SIG-M5 (cell line): ENCODE measurements at regions not wholly inside any gene's neighbourhood (a gene's known extent, or its start where the extent isn't known, plus 50 kb on each side); places are given as distances from the start of the nearest gene placed in this dataset.

Source experiments
- DNase-seq: peaks from one replicate; lab custom pipeline; 2025; lab: John Stamatoyannopoulos, UW

GRCh38 chr9:85260275-85260845 lies 481.4 kb downstream of the AGTPBP1 start:
- no peak for DNase-seq

- DNase-seq = no peak
Observed at GRCh38 chr9:85258823-85259370, 482.9 kb downstream of the AGTPBP1 start.

- no peak for DNase-seq
Observed at GRCh38 chr9:85258236-85258635, 483.5 kb downstream of the AGTPBP1 start.

GRCh38 chr9:85249313-85249621 lies 492.5 kb downstream of the AGTPBP1 start:
- DNase-seq = no peak

- no peak for DNase-seq
Observed at GRCh38 chr9:85248514-85249312, 493.0 kb downstream of the AGTPBP1 start.

GRCh38 chr9:85246541-85246940 lies 495.2 kb downstream of the AGTPBP1 start:
- no peak for DNase-seq

- DNase-seq = no peak
Observed at GRCh38 chr9:85244856-85245255, 496.9 kb downstream of the AGTPBP1 start.

- no peak for DNase-seq
Observed at GRCh38 chr9:85243977-85244376, 497.8 kb downstream of the AGTPBP1 start.

GRCh38 chr9:85237478-85237877 lies 504.3 kb downstream of the AGTPBP1 start:
- DNase-seq = no peak

- DNase-seq = no peak
Observed at GRCh38 chr9:85230081-85230480, 511.7 kb downstream of the AGTPBP1 start.

- no peak for DNase-seq
Observed at GRCh38 chr9:85228111-85228855, 513.5 kb downstream of the AGTPBP1 start.

- no peak for DNase-seq
Observed at GRCh38 chr9:85225180-85225579, 516.6 kb downstream of the AGTPBP1 start.

- DNase-seq = no peak
Observed at GRCh38 chr9:85224729-85225128, 517.0 kb downstream of the AGTPBP1 start.

- no peak for DNase-seq
Observed at GRCh38 chr9:85224301-85224700, 517.5 kb downstream of the AGTPBP1 start.

- DNase-seq = no peak
Observed at GRCh38 chr9:85223506-85224125, 518.1 kb downstream of the AGTPBP1 start.

GRCh38 chr9:85216601-85217000 lies 525.2 kb downstream of the AGTPBP1 start:
- no peak for DNase-seq

- DNase-seq = no peak
Observed at GRCh38 chr9:85215961-85216360, 525.8 kb downstream of the AGTPBP1 start.

GRCh38 chr9:85215416-85215815 lies 526.3 kb downstream of the AGTPBP1 start:
- no peak for DNase-seq

- DNase-seq = no peak
Observed at GRCh38 chr9:85213650-85214607, 527.8 kb downstream of the AGTPBP1 start.

GRCh38 chr9:85212887-85213286 lies 528.9 kb downstream of the AGTPBP1 start:
- DNase-seq = no peak

- no peak for DNase-seq
Observed at GRCh38 chr9:85212209-85212608, 529.5 kb downstream of the AGTPBP1 start.
